Activated T-helper 1 cell treated with anti-CD3 and anti-CD28 coated beads, Interleukin-12 subunit alpha, Interleukin-12 subunit beta, Interleukin-2, Interleukin-4 antibody, amounts not matched to agents 30 ng/mL and 10 ng/mL and 1 ng/mL, durations not matched to agents 14 hours and 24 hours and 36 hours (primary cell): ENCODE measurements at regions not wholly inside any gene's neighbourhood (a gene's known extent, or its start where the extent isn't known, plus 50 kb on each side); places are given as distances from the start of the nearest gene placed in this dataset.

Experiments
- DNase-seq: peaks from one replicate; pipeline ENCODE4 v3.0.0; 2021; ENCODE audit warnings: low spot score
- H3K27ac Mint-ChIP-seq: one replicate; pipeline ENCODE4 v1.8.0; 2021; ENCODE audit warnings: mild to moderate bottlenecking, mixed read lengths
- H3K27me3 Mint-ChIP-seq: one replicate; pipeline ENCODE4 v1.8.0; 2022; ENCODE audit warnings: mild to moderate bottlenecking, moderate library complexity, mixed read lengths; ENCODE audit not compliant: insufficient read depth
- H3K36me3 Mint-ChIP-seq: one replicate; pipeline ENCODE4 v1.8.0; 2021; ENCODE audit warnings: low read depth, mixed read lengths
- H3K4me1 Mint-ChIP-seq: one replicate; pipeline ENCODE4 v1.8.0; 2021; ENCODE audit warnings: low read depth, mixed read lengths
- H3K4me3 Mint-ChIP-seq: one replicate; pipeline ENCODE4 v1.8.0; 2021; ENCODE audit warnings: mild to moderate bottlenecking, moderate library complexity, mixed read lengths
- H3K9me3 Mint-ChIP-seq: one replicate; pipeline ENCODE4 v1.8.0; 2021; ENCODE audit warnings: mixed read lengths
- intact Hi-C: fragments of 100-400 bp; cut with micrococcal nuclease; formaldehyde crosslinking; loops from one replicate; pipeline ENCODE4 v1.15.1; 2024

GRCh38 chr1:208298593-208299269 lies 54.5 kb upstream of the PLXNA2 start:
- no peaks in the 10 kb centered on the region for H3K4me1 Mint-ChIP-seq
- no peaks in the 10 kb centered on the region for H3K36me3 Mint-ChIP-seq
- DNase-seq = no peak
- H3K27ac Mint-ChIP-seq = no peak overlapping the region
- intact Hi-C loops = no loop called here
- no peaks in the 10 kb centered on the region for H3K9me3 Mint-ChIP-seq
- peaks cover 13% of the 10 kb centered on the region for H3K27me3 Mint-ChIP-seq
- no peak overlapping the region for H3K4me3 Mint-ChIP-seq

GRCh38 chr1:208300084-208300770 lies 56.0 kb upstream of the PLXNA2 start:
- H3K4me3 Mint-ChIP-seq = no peak overlapping the region
- intact Hi-C loops = no loop called here
- H3K4me1 Mint-ChIP-seq = no peaks in the 10 kb centered on the region
- no peak for DNase-seq
- no peaks in the 10 kb centered on the region for H3K9me3 Mint-ChIP-seq
- peaks cover 6% of the 10 kb centered on the region for H3K27me3 Mint-ChIP-seq
- no peaks in the 10 kb centered on the region for H3K36me3 Mint-ChIP-seq
- no peak overlapping the region for H3K27ac Mint-ChIP-seq

- Mint-ChIP-seq H3K36me3 (no peaks in the 10 kb centered on the region), H3K4me3 (no peak overlapping the region), H3K9me3 (no peaks in the 10 kb centered on the region), H3K4me1 (no peaks in the 10 kb centered on the region), H3K27me3 (peaks cover 5% of the 10 kb centered on the region), H3K27ac (no peak overlapping the region)
- intact Hi-C loops = no loop called here
- DNase-seq = no peak
Measured at GRCh38 chr1:208302699-208303238, 58.6 kb upstream of the PLXNA2 start.

GRCh38 chr1:208303743-208304712 lies 59.8 kb upstream of the PLXNA2 start:
- Mint-ChIP-seq H3K4me1 (no peaks in the 10 kb centered on the region), H3K27me3 (peaks cover 5% of the 10 kb centered on the region), H3K9me3 (no peaks in the 10 kb centered on the region), H3K36me3 (no peaks in the 10 kb centered on the region), H3K27ac (no peak overlapping the region), H3K4me3 (no peak overlapping the region)
- DNase-seq = no peak
- intact Hi-C loops = no loop called here

GRCh38 chr1:208308221-208308620 lies 64.0 kb upstream of the PLXNA2 start:
- H3K36me3 Mint-ChIP-seq = no peaks in the 10 kb centered on the region
- H3K4me1 Mint-ChIP-seq = no peaks in the 10 kb centered on the region
- intact Hi-C loops = no loop called here
- no peak for DNase-seq
- H3K27ac Mint-ChIP-seq = no peak overlapping the region
- no peak overlapping the region for H3K4me3 Mint-ChIP-seq
- no peaks in the 10 kb centered on the region for H3K27me3 Mint-ChIP-seq
- H3K9me3 Mint-ChIP-seq = no peaks in the 10 kb centered on the region

GRCh38 chr1:208309771-208310170 lies 65.6 kb upstream of the PLXNA2 start:
- no peak overlapping the region for H3K27ac Mint-ChIP-seq
- H3K4me1 Mint-ChIP-seq = no peaks in the 10 kb centered on the region
- H3K36me3 Mint-ChIP-seq = no peaks in the 10 kb centered on the region
- H3K4me3 Mint-ChIP-seq = no peak overlapping the region
- no peaks in the 10 kb centered on the region for H3K27me3 Mint-ChIP-seq
- no peak for DNase-seq
- no peaks in the 10 kb centered on the region for H3K9me3 Mint-ChIP-seq
- intact Hi-C loops = no loop called here

GRCh38 chr1:208312706-208313105 lies 68.5 kb upstream of the PLXNA2 start:
- DNase-seq = no peak
- no peaks in the 10 kb centered on the region for H3K27me3 Mint-ChIP-seq
- no peak overlapping the region for H3K4me3 Mint-ChIP-seq
- no peaks in the 10 kb centered on the region for H3K36me3 Mint-ChIP-seq
- H3K27ac Mint-ChIP-seq = no peak overlapping the region
- intact Hi-C loops = no loop called here
- no peaks in the 10 kb centered on the region for H3K4me1 Mint-ChIP-seq
- no peaks in the 10 kb centered on the region for H3K9me3 Mint-ChIP-seq

- intact Hi-C loops = no loop called here
- H3K4me3 Mint-ChIP-seq = no peak overlapping the region
- no peak overlapping the region for H3K27ac Mint-ChIP-seq
- no peaks in the 10 kb centered on the region for H3K4me1 Mint-ChIP-seq
- H3K27me3 Mint-ChIP-seq = no peaks in the 10 kb centered on the region
- H3K36me3 Mint-ChIP-seq = no peaks in the 10 kb centered on the region
- DNase-seq = no peak
- no peaks in the 10 kb centered on the region for H3K9me3 Mint-ChIP-seq
Measured at GRCh38 chr1:208314431-208314830, 70.2 kb upstream of the PLXNA2 start.

- no peak overlapping the region for H3K4me3 Mint-ChIP-seq
- H3K9me3 Mint-ChIP-seq = no peaks in the 10 kb centered on the region
- no peaks in the 10 kb centered on the region for H3K36me3 Mint-ChIP-seq
- H3K27me3 Mint-ChIP-seq = no peaks in the 10 kb centered on the region
- intact Hi-C loops = no loop called here
- H3K27ac Mint-ChIP-seq = no peak overlapping the region
- DNase-seq = no peak
- H3K4me1 Mint-ChIP-seq = no peaks in the 10 kb centered on the region
Measured at GRCh38 chr1:208318150-208318734, 74.1 kb upstream of the PLXNA2 start.

- H3K27me3 Mint-ChIP-seq = peaks cover 5% of the 10 kb centered on the region
Measured at GRCh38 chr1:208324005-208324404, 79.8 kb upstream of the PLXNA2 start.

GRCh38 chr1:208326033-208326432 lies 81.8 kb upstream of the PLXNA2 start:
- H3K27ac Mint-ChIP-seq = no peak overlapping the region
- peaks cover 5% of the 10 kb centered on the region for H3K27me3 Mint-ChIP-seq
- intact Hi-C loops = no loop called here
- H3K4me1 Mint-ChIP-seq = no peaks in the 10 kb centered on the region
- no peak for DNase-seq
- no peaks in the 10 kb centered on the region for H3K36me3 Mint-ChIP-seq
- H3K4me3 Mint-ChIP-seq = no peak overlapping the region
- H3K9me3 Mint-ChIP-seq = no peaks in the 10 kb centered on the region

More at GRCh38 chr1:208324005-208324404, 79.8 kb upstream of the PLXNA2 start:
- no peaks in the 10 kb centered on the region for H3K36me3 Mint-ChIP-seq
- no peak overlapping the region for H3K27ac Mint-ChIP-seq
- H3K4me1 Mint-ChIP-seq = no peaks in the 10 kb centered on the region
- no peak overlapping the region for H3K4me3 Mint-ChIP-seq
- no peak for DNase-seq
- H3K9me3 Mint-ChIP-seq = no peaks in the 10 kb centered on the region
- intact Hi-C loops = no loop called here

GRCh38 chr1:208329300-208329699 lies 85.1 kb upstream of the PLXNA2 start:
- no peaks in the 10 kb centered on the region for H3K9me3 Mint-ChIP-seq
- intact Hi-C loops = no loop called here
- no peak overlapping the region for H3K4me3 Mint-ChIP-seq
- DNase-seq = no peak
- no peak overlapping the region for H3K27ac Mint-ChIP-seq
- no peaks in the 10 kb centered on the region for H3K36me3 Mint-ChIP-seq
- H3K27me3 Mint-ChIP-seq = peaks cover 12% of the 10 kb centered on the region
- no peaks in the 10 kb centered on the region for H3K4me1 Mint-ChIP-seq
